Endothelial cell (in vitro differentiated cells): ENCODE measurements at regions not wholly inside any gene's neighbourhood (a gene's known extent, or its start where the extent isn't known, plus 50 kb on each side); places are given as distances from the start of the nearest gene placed in this dataset.

Experiments
- DNase-seq: peaks from one replicate; pipeline ENCODE4 v3.0.0; 2021; ENCODE audit warnings: low spot score
- H3K27ac Mint-ChIP-seq: one replicate; pipeline ENCODE4 v1.8.0; 2021; ENCODE audit warnings: mixed read lengths, inconsistent platforms; ENCODE audit not compliant: unreplicated experiment
- H3K27me3 Mint-ChIP-seq: one replicate; pipeline ENCODE4 v1.8.0; 2021; ENCODE audit warnings: mild to moderate bottlenecking, moderate library complexity, mixed read lengths, inconsistent platforms; ENCODE audit not compliant: unreplicated experiment
- H3K36me3 Mint-ChIP-seq: one replicate; pipeline ENCODE4 v1.8.0; 2021; ENCODE audit warnings: mild to moderate bottlenecking, low read depth, mixed read lengths, inconsistent platforms; ENCODE audit not compliant: unreplicated experiment
- H3K4me1 Mint-ChIP-seq: one replicate; pipeline ENCODE4 v1.8.0; 2021; ENCODE audit warnings: mild to moderate bottlenecking, mixed read lengths, inconsistent platforms; ENCODE audit not compliant: unreplicated experiment
- H3K4me3 Mint-ChIP-seq: one replicate; pipeline ENCODE4 v1.8.0; 2021; ENCODE audit warnings: mild to moderate bottlenecking, mixed read lengths, inconsistent platforms; ENCODE audit not compliant: unreplicated experiment
- H3K9me3 Mint-ChIP-seq: one replicate; pipeline ENCODE4 v1.8.0; 2021; ENCODE audit warnings: mixed read lengths, inconsistent platforms; ENCODE audit not compliant: unreplicated experiment
- TF ChIP-seq, protein P1 (sequence below): fragments of 200-600 bp; sonication (generic); IDR thresholded peaks from one replicate; pipeline ENCODE4 v1.5.0; 2021; ENCODE audit warnings: antibody characterized with exemption; ENCODE audit not compliant: unreplicated experiment

DNA sequence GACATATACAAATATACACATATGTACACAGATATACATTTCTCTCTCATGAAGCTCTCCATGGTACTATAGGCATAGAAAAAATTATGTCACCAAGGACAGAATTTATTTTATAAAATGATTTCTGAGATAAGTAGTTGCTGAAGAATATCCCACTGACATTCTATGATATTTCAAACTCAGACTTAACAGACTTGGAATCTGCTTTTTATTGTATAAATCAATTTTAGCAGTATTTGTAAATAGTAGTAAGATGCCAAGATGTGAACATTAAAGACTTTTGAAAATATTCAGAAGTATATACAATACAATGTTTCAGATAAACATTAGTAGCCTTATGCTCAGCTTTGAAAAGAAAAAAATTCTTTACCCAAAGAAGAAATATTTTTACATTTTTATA, 107.4 kb upstream of the ARGLU1 start:
- H3K36me3 Mint-ChIP-seq: no peaks in the 10 kb centered on the region
- H3K9me3 Mint-ChIP-seq: no peaks in the 10 kb centered on the region
- no peaks in the 10 kb centered on the region for H3K27me3 Mint-ChIP-seq
- no peak overlapping the region for H3K27ac Mint-ChIP-seq
- no peak overlapping the region for H3K4me3 Mint-ChIP-seq
- TF ChIP-seq, protein P1, sequence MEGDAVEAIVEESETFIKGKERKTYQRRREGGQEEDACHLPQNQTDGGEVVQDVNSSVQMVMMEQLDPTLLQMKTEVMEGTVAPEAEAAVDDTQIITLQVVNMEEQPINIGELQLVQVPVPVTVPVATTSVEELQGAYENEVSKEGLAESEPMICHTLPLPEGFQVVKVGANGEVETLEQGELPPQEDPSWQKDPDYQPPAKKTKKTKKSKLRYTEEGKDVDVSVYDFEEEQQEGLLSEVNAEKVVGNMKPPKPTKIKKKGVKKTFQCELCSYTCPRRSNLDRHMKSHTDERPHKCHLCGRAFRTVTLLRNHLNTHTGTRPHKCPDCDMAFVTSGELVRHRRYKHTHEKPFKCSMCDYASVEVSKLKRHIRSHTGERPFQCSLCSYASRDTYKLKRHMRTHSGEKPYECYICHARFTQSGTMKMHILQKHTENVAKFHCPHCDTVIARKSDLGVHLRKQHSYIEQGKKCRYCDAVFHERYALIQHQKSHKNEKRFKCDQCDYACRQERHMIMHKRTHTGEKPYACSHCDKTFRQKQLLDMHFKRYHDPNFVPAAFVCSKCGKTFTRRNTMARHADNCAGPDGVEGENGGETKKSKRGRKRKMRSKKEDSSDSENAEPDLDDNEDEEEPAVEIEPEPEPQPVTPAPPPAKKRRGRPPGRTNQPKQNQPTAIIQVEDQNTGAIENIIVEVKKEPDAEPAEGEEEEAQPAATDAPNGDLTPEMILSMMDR: no peak
- peaks cover 36% of the 10 kb centered on the region for H3K4me1 Mint-ChIP-seq
- DNase-seq: no peak

DNA sequence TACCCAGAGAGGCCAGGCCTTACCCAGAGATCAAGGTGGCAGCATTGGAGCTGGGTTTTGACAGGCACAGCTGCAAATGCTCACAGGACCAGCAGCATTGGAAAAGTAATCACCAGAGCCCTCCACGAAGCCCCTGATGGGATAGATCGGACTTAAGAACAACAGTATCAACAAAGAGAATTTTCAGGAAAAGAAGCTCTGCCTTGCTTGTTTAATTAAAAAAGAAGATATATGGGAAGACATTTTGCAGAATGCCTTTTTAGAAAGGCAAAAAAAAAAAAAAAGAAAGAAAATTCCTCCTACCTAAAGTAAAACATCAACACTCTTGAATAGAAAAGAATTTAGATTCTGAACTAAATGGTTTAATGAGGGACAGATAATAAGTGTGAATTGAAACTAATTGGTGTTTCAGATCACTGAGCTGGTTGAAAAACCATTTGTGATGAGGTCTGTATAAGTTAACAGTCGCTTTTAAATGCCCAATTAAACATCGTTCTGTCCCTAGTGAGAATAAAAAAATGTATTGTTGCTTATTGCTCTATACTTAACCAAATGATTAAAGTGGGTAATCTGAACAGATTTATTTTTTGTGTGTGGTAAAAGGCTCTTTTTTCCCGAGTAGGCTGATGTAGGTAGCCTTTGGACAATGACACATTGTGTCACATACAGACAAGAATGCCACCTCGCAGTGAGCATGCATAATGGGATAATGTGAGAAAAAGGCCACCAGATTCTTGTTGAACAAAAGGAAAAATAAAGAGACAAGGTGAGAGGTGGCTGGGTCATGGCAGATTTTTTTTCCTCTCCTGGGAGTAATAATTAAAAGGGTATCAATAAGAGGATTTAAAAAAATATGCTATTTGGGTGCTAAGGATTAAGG, 93.0 kb upstream of the ARGLU1 start:
- Mint-ChIP-seq H3K27ac (no peak overlapping the region), H3K9me3 (no peaks in the 10 kb centered on the region), H3K36me3 (no peaks in the 10 kb centered on the region), H3K27me3 (peaks cover 2% of the 10 kb centered on the region), H3K4me1 (no peaks in the 10 kb centered on the region), H3K4me3 (no peak overlapping the region)
- no peak for DNase-seq
- TF ChIP-seq, protein P1: no peak

DNA sequence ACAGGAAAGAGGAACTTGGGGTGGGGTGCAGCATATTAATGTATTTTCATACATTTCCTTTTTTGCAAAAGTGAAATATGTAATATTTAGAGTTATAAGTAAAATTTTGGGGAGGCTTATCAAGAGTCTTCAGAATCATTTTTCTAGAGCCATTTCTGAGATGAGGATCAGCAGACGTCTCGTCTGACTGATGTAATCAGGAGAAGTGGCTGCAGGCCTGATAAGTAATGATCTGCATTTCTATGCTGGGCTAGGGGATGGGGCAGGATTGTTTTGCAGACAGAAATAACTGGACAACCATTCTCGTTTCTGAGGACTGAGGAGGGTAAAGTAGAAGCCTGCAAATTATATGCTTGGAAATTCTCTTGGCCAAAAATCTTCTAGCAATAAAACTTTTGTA, 89.2 kb upstream of the ARGLU1 start:
- Mint-ChIP-seq H3K27ac (no peak overlapping the region), H3K9me3 (no peaks in the 10 kb centered on the region), H3K36me3 (peaks cover 4% of the 10 kb centered on the region), H3K27me3 (peaks cover 4% of the 10 kb centered on the region), H3K4me1 (peaks cover 6% of the 10 kb centered on the region), H3K4me3 (no peak overlapping the region)
- TF ChIP-seq, protein P1: no peak
- DNase-seq: no peak

DNA sequence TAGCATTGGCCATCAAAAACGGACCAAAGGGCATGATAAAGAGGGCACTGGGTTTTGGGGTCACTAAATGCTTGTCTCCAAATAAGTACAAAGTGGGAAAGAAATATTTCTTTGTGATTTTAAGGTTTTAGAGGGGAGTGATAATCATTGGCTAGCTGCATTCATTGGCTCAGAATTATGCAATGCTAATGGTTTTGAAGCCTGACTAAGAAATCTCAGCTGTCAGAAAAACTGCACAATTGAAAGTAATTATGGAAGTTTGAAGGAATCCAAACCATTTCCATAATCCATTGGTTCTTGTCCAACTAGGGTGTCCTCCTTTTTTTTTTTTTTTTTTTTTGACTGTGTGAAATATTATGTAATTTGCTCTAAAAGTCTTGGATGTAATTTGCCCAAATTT, 88.2 kb upstream of the ARGLU1 start:
- TF ChIP-seq, protein P1: no peak
- peaks cover 13% of the 10 kb centered on the region for H3K4me1 Mint-ChIP-seq

DNA sequence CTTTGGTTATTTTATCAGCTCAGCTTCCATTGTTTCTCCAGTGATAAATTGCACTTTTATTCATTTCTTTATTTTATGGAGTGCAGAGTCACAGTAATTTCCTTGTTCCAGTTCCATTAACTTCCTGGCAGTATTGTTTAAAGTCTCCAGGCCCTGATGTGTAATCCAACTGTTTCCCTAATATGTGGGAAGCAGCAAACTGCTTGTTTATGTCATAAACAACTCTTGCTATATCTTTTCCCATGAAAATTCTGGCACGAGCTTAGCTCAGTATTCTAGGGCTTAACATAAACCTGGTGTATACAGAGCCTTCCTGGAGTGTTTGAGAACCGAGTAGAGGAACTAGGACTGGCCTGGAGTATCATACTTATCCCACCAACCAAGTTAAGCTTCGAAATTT, 83.5 kb upstream of the ARGLU1 start:
- H3K36me3 Mint-ChIP-seq: peaks cover 7% of the 10 kb centered on the region
- H3K27me3 Mint-ChIP-seq: peaks cover 2% of the 10 kb centered on the region
- TF ChIP-seq, protein P1: no peak
- no peak overlapping the region for H3K27ac Mint-ChIP-seq
- peaks cover 13% of the 10 kb centered on the region for H3K4me1 Mint-ChIP-seq
- H3K9me3 Mint-ChIP-seq: no peaks in the 10 kb centered on the region
- H3K4me3 Mint-ChIP-seq: no peak overlapping the region
- DNase-seq: no peak

More for the DNA sequence above, 88.2 kb upstream of the ARGLU1 start:
- no peak for DNase-seq
- Mint-ChIP-seq H3K27me3 (peaks cover 4% of the 10 kb centered on the region), H3K4me3 (no peak overlapping the region), H3K36me3 (peaks cover 4% of the 10 kb centered on the region), H3K9me3 (no peaks in the 10 kb centered on the region), H3K27ac (no peak overlapping the region)
